ENCODE measurements at regions not wholly inside any gene's neighbourhood (a gene's known extent, or its start where the extent isn't known, plus 50 kb on each side); places are given as distances from the start of the nearest gene placed in this dataset.

GRCh38 chr3:30286007-30286669 lies 320.3 kb upstream of the TGFBR2 start:
- TF ChIP-seq NANOG (IDR thresholded peaks at IDR 0.05; ENCODE audit: borderline replicate concordance), result no peak
- TF ChIP-seq CTCF (conservative IDR thresholded peaks at IDR 0.05; ENCODE audit: low read depth in 2 of 2), result no peak

All from GM23338 (cell line).